Adrenal gland (tissue), 5 donors: ENCODE measurements at regions not wholly inside any gene's neighbourhood (a gene's known extent, or its start where the extent isn't known, plus 50 kb on each side); places are given as distances from the start of the nearest gene placed in this dataset.

Experiments
- CTCF ChIP-seq, 6 experiments: fragments of 450-650 bp in 4 of 6; fragments of 200-600 bp in 2 of 6; sonication (generic) in 1 of 6; IDR thresholded peaks; 1 replicate in 5 of 6; 2 replicates in 1 of 6; pipeline versions ENCODE4 v1.5.1 to v1.8.0; 2016 to 2021; ENCODE audit warnings: antibody characterized with exemption in 6 of 6, mild to moderate bottlenecking in 2 of 6, moderate library complexity in 1 of 6
- POLR2A ChIP-seq, 2 donors: fragments of 450-650 bp; IDR thresholded peaks; one replicate each; pipeline ENCODE4 v1.6.1; 2017; ENCODE audit warnings: antibody characterized with exemption in 2 of 2, mild to moderate bottlenecking in 2 of 2, moderate library complexity in 1 of 2
- donor health status: DM: no; HTN: no; CAD: no.

GRCh38 chr3:147989344-147989743 is 580.2 kb downstream of the ZIC1 start:
- TF ChIP-seq POLR2A (IDR thresholded peaks at IDR 0.05) (no peak), CTCF (IDR thresholded peaks at IDR 0.05) (no peak)
